Gastroesophageal sphincter (tissue), 3 donors: ENCODE measurements at regions not wholly inside any gene's neighbourhood (a gene's known extent, or its start where the extent isn't known, plus 50 kb on each side); places are given as distances from the start of the nearest gene placed in this dataset.

ENCODE experiments used
- CTCF ChIP-seq, 4 experiments: fragments of 200-600 bp in 2 of 4; fragments of 450-650 bp in 2 of 4; sonication (generic) in 1 of 4; IDR thresholded peaks; one replicate each; pipeline ENCODE4 v1.5.1; 2017 to 2019; ENCODE audit warnings: antibody characterized with exemption in 4 of 4, mild to moderate bottlenecking in 2 of 4, moderate library complexity in 2 of 4
- EP300 ChIP-seq: sonication (generic); formaldehyde crosslinking; IDR thresholded peaks from one replicate; pipeline ENCODE4 v1.6.1; 2017; ENCODE audit warnings: antibody characterized with exemption, mild to moderate bottlenecking
- POLR2A ChIP-seq, 2 donors: fragments of 450-650 bp; IDR thresholded peaks; one replicate each; pipeline ENCODE4 v1.6.1; 2017; ENCODE audit warnings: antibody characterized with exemption in 2 of 2, mild to moderate bottlenecking in 2 of 2, moderate library complexity in 1 of 2
- POLR2AphosphoS5 ChIP-seq: sonication (generic); formaldehyde crosslinking; IDR thresholded peaks from one replicate; pipeline ENCODE4 v1.6.1; 2017; ENCODE audit warnings: antibody characterized with exemption

GRCh38 chr18:67428805-67429204 lies 87.7 kb downstream of the DSEL start:
- TF ChIP-seq POLR2AphosphoS5 = no peak
- TF ChIP-seq CTCF (IDR thresholded peaks at IDR 0.05) = no peak
- no peak for TF ChIP-seq POLR2A (IDR thresholded peaks at IDR 0.05)
- TF ChIP-seq EP300 = no peak
